Tibial nerve (tissue), 4 donors: ENCODE measurements at regions not wholly inside any gene's neighbourhood (a gene's known extent, or its start where the extent isn't known, plus 50 kb on each side); places are given as distances from the start of the nearest gene placed in this dataset.

ENCODE experiments used
- EP300 ChIP-seq, 2 donors: sonication (generic); formaldehyde crosslinking; IDR thresholded peaks; one replicate each; pipeline ENCODE4 v1.6.1; 2017; ENCODE audit warnings: antibody characterized with exemption in 2 of 2, mild to moderate bottlenecking in 1 of 2
- POLR2A ChIP-seq, 2 donors: fragments of 450-650 bp; IDR thresholded peaks; one replicate each; pipeline ENCODE4 v1.6.1; 2017; ENCODE audit warnings: antibody characterized with exemption in 2 of 2, mild to moderate bottlenecking in 2 of 2, moderate library complexity in 2 of 2
- TF ChIP-seq, protein P1 (sequence below), 5 experiments: fragments of 200-600 bp in 3 of 5; fragments of 450-650 bp in 2 of 5; sonication (generic) in 3 of 5; IDR thresholded peaks; one replicate each; pipeline ENCODE4 v1.5.1; 2016 to 2019; ENCODE audit warnings: antibody characterized with exemption in 5 of 5, mild to moderate bottlenecking in 3 of 5, moderate library complexity in 2 of 5

DNA sequence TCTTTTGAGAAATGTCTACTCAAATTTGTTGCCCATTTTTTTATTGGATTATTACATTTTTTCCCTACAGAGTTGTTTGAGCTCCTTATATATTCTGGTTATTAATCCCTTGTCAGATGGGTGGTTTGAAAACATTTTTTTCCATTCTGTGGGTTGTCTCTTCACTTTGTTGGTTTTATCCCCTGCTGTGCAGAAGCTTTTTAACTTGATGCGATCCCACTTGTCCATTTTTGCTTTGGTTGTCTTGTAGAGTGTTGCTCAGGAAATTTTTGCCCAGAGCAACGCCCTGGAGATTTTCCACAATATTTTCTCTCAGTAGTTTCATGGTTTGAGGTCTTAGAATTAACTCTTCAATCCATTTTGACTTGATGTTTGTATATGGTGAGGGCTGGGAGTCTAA, 592.8 kb upstream of the GOT2 start:
- no peak for TF ChIP-seq POLR2A (IDR thresholded peaks at IDR 0.05)
- TF ChIP-seq, protein P1, sequence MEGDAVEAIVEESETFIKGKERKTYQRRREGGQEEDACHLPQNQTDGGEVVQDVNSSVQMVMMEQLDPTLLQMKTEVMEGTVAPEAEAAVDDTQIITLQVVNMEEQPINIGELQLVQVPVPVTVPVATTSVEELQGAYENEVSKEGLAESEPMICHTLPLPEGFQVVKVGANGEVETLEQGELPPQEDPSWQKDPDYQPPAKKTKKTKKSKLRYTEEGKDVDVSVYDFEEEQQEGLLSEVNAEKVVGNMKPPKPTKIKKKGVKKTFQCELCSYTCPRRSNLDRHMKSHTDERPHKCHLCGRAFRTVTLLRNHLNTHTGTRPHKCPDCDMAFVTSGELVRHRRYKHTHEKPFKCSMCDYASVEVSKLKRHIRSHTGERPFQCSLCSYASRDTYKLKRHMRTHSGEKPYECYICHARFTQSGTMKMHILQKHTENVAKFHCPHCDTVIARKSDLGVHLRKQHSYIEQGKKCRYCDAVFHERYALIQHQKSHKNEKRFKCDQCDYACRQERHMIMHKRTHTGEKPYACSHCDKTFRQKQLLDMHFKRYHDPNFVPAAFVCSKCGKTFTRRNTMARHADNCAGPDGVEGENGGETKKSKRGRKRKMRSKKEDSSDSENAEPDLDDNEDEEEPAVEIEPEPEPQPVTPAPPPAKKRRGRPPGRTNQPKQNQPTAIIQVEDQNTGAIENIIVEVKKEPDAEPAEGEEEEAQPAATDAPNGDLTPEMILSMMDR (IDR thresholded peaks at IDR 0.05), result no peak
- no peak for TF ChIP-seq EP300 (IDR thresholded peaks at IDR 0.05)
